ENCODE measurements at regions not wholly inside any gene's neighbourhood (a gene's known extent, or its start where the extent isn't known, plus 50 kb on each side); places are given as distances from the start of the nearest gene placed in this dataset.

- no peak for TF ChIP-seq EZH2 (IDR thresholded peaks at IDR 0.05; ENCODE audit: low read depth, low read length, severe bottlenecking)
- no peak for TF ChIP-seq KDM4A (IDR thresholded peaks at IDR 0.05; ENCODE audit: low read depth, low read length, severe bottlenecking)
- TF ChIP-seq FOSL1 (IDR thresholded peaks at IDR 0.05; ENCODE audit: insufficient read depth, low read depth, low read length) = no peak
- no peak for TF ChIP-seq RNF2 (IDR thresholded peaks at IDR 0.05; ENCODE audit: borderline replicate concordance, low read depth, low read length, missing control alignments, poor library complexity, severe bottlenecking)
- TF ChIP-seq CTCF (IDR thresholded peaks at IDR 0.05; ENCODE audit: control extremely low read depth in 1 of 3, insufficient read depth in 1 of 3, low read depth in 1 of 3, low read length in 3 of 3) = no peak
These were observed 146.3 kb downstream of the TXNL1 start for GRCh38 chr18:56492136-56492535.

Measured in H1 (cell line).